HG03066 (cell line): ENCODE measurements at regions not wholly inside any gene's neighbourhood (a gene's known extent, or its start where the extent isn't known, plus 50 kb on each side); places are given as distances from the start of the nearest gene placed in this dataset.

Source experiments
- ATAC-seq: cut with Tn5 transposase; IDR thresholded peaks from one replicate; pipeline ENCODE4 v1.9.1; 2021; ENCODE audit warnings: low read depth; ENCODE audit not compliant: unreplicated experiment

GRCh38 chr1:37308031-37308960 is 166.1 kb upstream of the ZC3H12A start:
- no peak for ATAC-seq

- no peak for ATAC-seq
Measured at GRCh38 chr1:37309574-37309973, 164.8 kb upstream of the ZC3H12A start.

GRCh38 chr1:37310064-37310463 is 164.3 kb upstream of the ZC3H12A start:
- ATAC-seq = no peak

- ATAC-seq = no peak
Measured at GRCh38 chr1:37315371-37315846, 159.0 kb upstream of the ZC3H12A start.

- ATAC-seq = no peak
Measured at GRCh38 chr1:37317870-37318467, 156.4 kb upstream of the ZC3H12A start.

- no peak for ATAC-seq
Measured at GRCh38 chr1:37318490-37318889, 155.9 kb upstream of the ZC3H12A start.

GRCh38 chr1:37319284-37319683 is 155.1 kb upstream of the ZC3H12A start:
- no peak for ATAC-seq

GRCh38 chr1:37323486-37324377 is 150.6 kb upstream of the ZC3H12A start:
- no peak for ATAC-seq

- no peak for ATAC-seq
Measured at GRCh38 chr1:37325010-37325409, 149.4 kb upstream of the ZC3H12A start.

GRCh38 chr1:37325509-37326437 is 148.6 kb upstream of the ZC3H12A start:
- ATAC-seq = no peak

GRCh38 chr1:37332126-37332525 is 142.3 kb upstream of the ZC3H12A start:
- ATAC-seq = no peak

GRCh38 chr1:37338658-37339057 is 135.7 kb upstream of the ZC3H12A start:
- ATAC-seq = no peak

GRCh38 chr1:37342736-37343135 is 131.6 kb upstream of the ZC3H12A start:
- no peak for ATAC-seq

- ATAC-seq = no peak
Measured at GRCh38 chr1:37347104-37347649, 127.2 kb upstream of the ZC3H12A start.

- ATAC-seq = no peak
Measured at GRCh38 chr1:37353871-37354270, 120.5 kb upstream of the ZC3H12A start.

GRCh38 chr1:37354876-37355650 is 119.3 kb upstream of the ZC3H12A start:
- ATAC-seq = no peak

- no peak for ATAC-seq
Measured at GRCh38 chr1:37358992-37359391, 115.4 kb upstream of the ZC3H12A start.

GRCh38 chr1:37360011-37360410 is 114.4 kb upstream of the ZC3H12A start:
- no peak for ATAC-seq
